ENCODE measurements at regions not wholly inside any gene's neighbourhood (a gene's known extent, or its start where the extent isn't known, plus 50 kb on each side); places are given as distances from the start of the nearest gene placed in this dataset.

DNA sequence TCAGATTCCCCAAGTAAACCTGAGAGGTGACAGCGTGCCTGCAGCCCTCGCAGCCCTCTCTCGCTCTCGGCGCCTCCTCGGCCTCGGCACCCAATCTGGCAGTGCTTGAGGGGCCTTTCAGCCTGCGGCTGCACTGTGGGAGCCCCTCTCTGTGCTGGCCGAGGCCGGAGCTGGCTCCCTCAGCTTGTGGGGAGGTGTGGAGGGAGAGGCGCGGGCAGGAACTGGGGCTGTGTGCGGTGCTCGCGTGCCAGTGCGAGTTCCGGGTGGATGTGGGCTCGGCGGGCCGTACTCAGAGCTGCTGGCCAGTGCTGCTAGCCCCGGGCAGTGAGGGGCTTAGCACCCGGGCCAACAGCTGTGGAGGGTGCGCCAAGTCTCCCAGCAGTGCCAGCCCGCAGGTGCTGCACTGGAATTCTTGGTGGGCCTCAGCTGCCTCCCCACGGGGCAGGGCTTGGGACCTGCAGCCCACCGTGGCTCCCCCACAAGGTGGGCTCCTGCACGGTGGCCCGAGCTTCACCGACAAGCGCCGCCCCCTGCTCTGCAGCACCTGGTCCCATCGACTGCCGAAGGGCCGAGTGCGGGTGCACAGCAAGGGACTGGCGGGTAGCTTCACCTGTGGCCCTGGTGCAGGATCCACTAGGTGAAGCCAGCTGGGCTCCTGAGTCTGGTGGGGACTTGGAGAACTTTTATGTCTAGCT is 809.7 kb upstream of the ADGRB3 start:
- no peak for DNase-seq (ENCODE audit: extremely low spot score)
- POLR2A ChIA-PET: no interaction called here
- CTCF ChIA-PET: no interaction called here
- no peak for TF ChIP-seq ELF4 (IDR thresholded peaks at IDR 0.05)

DNA sequence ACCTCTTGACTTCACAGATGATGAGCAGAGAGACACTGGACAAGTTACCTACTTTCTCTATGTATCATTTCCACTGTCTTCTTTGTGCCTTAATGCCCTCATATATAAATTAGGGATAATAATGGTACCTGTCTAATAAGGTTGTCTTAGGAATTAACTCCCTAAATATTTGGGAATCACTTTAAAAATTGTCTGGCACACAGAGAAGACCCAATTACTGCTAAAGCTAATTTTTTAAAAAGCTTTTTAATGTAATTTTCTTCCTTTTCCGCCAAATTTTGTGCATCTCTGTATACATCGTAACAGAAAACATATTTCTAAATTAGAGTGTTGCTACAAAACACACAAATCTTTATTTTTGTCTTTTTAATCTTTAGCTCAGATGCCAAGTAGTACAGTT is 816.8 kb upstream of the ADGRB3 start:
- TF ChIP-seq ZNF384 (IDR thresholded peaks at IDR 0.05): no peak
- no peak for TF ChIP-seq SP1 (IDR thresholded peaks at IDR 0.05)
- TF ChIP-seq FOXM1 (IDR thresholded peaks at IDR 0.05; ENCODE audit: borderline replicate concordance): no peak
- TF ChIP-seq ELF4 (IDR thresholded peaks at IDR 0.05): no peak
- no peak for TF ChIP-seq TARDBP (IDR thresholded peaks at IDR 0.05)
- no peak for TF ChIP-seq NFRKB (IDR thresholded peaks at IDR 0.05)
- no peak for TF ChIP-seq CTBP1 (IDR thresholded peaks at IDR 0.05; ENCODE audit: borderline replicate concordance)
- no peak for TF ChIP-seq LEF1 (IDR thresholded peaks at IDR 0.05; ENCODE audit: borderline replicate concordance)
- no peak for TF ChIP-seq L3MBTL2 (conservative IDR thresholded peaks at IDR 0.05)
- TF ChIP-seq BHLHE40 (IDR thresholded peaks at IDR 0.05; ENCODE audit: borderline replicate concordance): no peak
- no peak for TF ChIP-seq HDGF (IDR thresholded peaks at IDR 0.05; ENCODE audit: borderline replicate concordance)
- no peak for TF ChIP-seq FOXA1 (IDR thresholded peaks at IDR 0.05)
- no peak for TF ChIP-seq FOXK2 (IDR thresholded peaks at IDR 0.05)
- ChIA-PET POLR2A (no interaction called here), CTCF (no interaction called here)
- DNase-seq (ENCODE audit: extremely low spot score): no peak

DNA sequence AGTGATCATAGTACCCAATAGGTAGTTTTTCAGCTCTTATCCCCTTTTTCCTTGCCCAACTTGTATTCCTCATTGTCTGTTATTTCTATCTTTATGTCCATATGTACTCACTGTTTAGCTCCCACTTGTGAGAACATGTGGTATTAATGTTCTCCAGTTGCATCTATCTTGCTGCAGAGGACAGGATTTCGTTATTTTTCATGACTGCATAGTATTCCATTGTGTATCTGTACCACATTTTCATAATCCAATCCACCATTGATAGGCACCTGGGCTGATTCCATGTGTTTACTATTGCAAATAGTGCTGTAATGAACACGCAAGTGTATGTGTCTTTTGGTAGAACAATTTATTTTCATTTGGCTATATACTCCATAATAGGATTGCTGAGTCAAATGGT is 819.5 kb upstream of the ADGRB3 start:
- CTCF ChIA-PET: no interaction called here

DNA sequence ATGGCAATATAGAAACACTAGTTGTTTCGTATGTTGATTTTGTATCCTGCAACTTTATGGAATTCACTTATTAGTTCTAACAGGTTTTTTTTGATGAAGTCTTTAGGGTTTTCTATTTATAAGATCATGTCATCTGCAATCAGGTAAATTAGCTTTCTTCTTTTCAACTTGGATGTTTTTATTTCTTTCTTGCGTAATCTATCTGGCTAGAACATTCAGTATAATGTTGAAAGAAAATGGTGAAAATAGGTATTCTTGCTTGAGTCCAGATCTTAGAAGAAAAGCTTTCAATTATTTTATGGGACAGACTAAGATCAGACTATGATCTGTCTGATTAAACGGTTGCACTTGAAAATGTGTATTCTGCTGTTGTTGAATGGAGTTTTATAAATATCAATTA is 820.8 kb upstream of the ADGRB3 start:
- POLR2A ChIA-PET: no interaction called here
- CTCF ChIA-PET: no interaction called here
- DNase-seq (ENCODE audit: extremely low spot score): no peak
- TF ChIP-seq HDGF (IDR thresholded peaks at IDR 0.05; ENCODE audit: borderline replicate concordance) (no peak), CTBP1 (IDR thresholded peaks at IDR 0.05; ENCODE audit: borderline replicate concordance) (no peak), SP1 (IDR thresholded peaks at IDR 0.05) (no peak), LEF1 (IDR thresholded peaks at IDR 0.05; ENCODE audit: borderline replicate concordance) (no peak), ZNF384 (IDR thresholded peaks at IDR 0.05) (no peak)

More for the DNA sequence above, 819.5 kb upstream of the ADGRB3 start:
- POLR2A ChIA-PET: no interaction called here
- TF ChIP-seq ELF4 (IDR thresholded peaks at IDR 0.05) (no peak), CTBP1 (IDR thresholded peaks at IDR 0.05; ENCODE audit: borderline replicate concordance) (no peak), L3MBTL2 (conservative IDR thresholded peaks at IDR 0.05) (no peak), SUZ12 (IDR thresholded peaks at IDR 0.05) (no peak), SP1 (IDR thresholded peaks at IDR 0.05) (no peak), FOXA1 (IDR thresholded peaks at IDR 0.05) (no peak), NFRKB (IDR thresholded peaks at IDR 0.05) (no peak), ARNT (IDR thresholded peaks at IDR 0.05) (no peak), FOXM1 (IDR thresholded peaks at IDR 0.05; ENCODE audit: borderline replicate concordance) (no peak)
- DNase-seq (ENCODE audit: extremely low spot score): no peak

DNA sequence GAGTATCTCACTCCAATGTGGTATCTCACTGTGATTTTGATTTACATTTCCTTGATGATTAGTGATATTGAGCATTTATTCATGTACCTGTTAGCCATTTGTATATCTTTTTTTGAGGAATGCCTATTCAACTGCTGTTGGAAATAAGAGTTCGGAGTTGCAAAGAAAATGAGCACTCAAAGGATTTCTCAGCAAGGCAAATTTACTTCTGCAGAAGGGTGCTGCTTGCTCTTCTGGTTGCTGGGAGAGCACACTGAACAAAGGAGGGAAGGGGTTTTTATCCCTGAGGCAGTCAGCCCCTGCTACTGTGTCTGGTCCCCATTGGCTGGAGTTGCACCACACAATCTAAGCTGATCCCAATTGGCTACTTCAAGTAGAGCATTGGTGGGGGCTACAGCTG is 822.4 kb upstream of the ADGRB3 start:
- DNase-seq (ENCODE audit: extremely low spot score): no peak
- ChIA-PET POLR2A (no interaction called here), CTCF (no interaction called here)
- no peak for TF ChIP-seq FOXM1 (IDR thresholded peaks at IDR 0.05; ENCODE audit: borderline replicate concordance)
- TF ChIP-seq, protein P1, sequence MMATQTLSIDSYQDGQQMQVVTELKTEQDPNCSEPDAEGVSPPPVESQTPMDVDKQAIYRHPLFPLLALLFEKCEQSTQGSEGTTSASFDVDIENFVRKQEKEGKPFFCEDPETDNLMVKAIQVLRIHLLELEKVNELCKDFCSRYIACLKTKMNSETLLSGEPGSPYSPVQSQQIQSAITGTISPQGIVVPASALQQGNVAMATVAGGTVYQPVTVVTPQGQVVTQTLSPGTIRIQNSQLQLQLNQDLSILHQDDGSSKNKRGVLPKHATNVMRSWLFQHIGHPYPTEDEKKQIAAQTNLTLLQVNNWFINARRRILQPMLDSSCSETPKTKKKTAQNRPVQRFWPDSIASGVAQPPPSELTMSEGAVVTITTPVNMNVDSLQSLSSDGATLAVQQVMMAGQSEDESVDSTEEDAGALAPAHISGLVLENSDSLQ (IDR thresholded peaks at IDR 0.05): no peak
- no peak for TF ChIP-seq L3MBTL2 (conservative IDR thresholded peaks at IDR 0.05)
- TF ChIP-seq ARNT (IDR thresholded peaks at IDR 0.05): no peak
- TF ChIP-seq LEF1 (IDR thresholded peaks at IDR 0.05; ENCODE audit: borderline replicate concordance): no peak
- TF ChIP-seq CTBP1 (IDR thresholded peaks at IDR 0.05; ENCODE audit: borderline replicate concordance): no peak
- no peak for TF ChIP-seq SUZ12 (IDR thresholded peaks at IDR 0.05)
- no peak for TF ChIP-seq NFRKB (IDR thresholded peaks at IDR 0.05)
- no peak for TF ChIP-seq ZNF384 (IDR thresholded peaks at IDR 0.05)
- no peak for TF ChIP-seq BHLHE40 (IDR thresholded peaks at IDR 0.05; ENCODE audit: borderline replicate concordance)
- no peak for TF ChIP-seq FOXK2 (IDR thresholded peaks at IDR 0.05)
- no peak for TF ChIP-seq ELF4 (IDR thresholded peaks at IDR 0.05)
- TF ChIP-seq TARDBP (IDR thresholded peaks at IDR 0.05): no peak
- TF ChIP-seq FOXA1 (IDR thresholded peaks at IDR 0.05): no peak
- no peak for TF ChIP-seq HDGF (IDR thresholded peaks at IDR 0.05; ENCODE audit: borderline replicate concordance)
- no peak for TF ChIP-seq SP1 (IDR thresholded peaks at IDR 0.05)

DNA sequence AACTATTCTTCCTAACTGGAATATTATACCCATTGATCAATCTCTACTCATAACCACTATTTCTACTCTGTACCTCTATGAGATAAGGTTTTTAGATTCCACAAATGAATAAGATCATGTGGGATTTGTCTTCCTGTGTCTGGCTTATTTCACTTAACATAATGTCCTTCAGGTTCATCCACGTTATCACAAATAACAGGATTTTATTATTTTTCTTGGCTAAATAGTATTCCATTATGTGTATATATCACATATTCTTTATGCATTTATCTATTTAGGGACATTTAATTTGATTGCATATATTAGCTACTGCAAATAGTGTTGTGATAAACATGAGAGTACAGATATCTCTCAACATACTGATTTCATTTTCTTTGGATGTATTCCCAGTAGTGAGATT is 823.0 kb upstream of the ADGRB3 start:
- TF ChIP-seq HDGF (IDR thresholded peaks at IDR 0.05; ENCODE audit: borderline replicate concordance): no peak
- no peak for TF ChIP-seq SP1 (IDR thresholded peaks at IDR 0.05)
- no peak for TF ChIP-seq NFRKB (IDR thresholded peaks at IDR 0.05)
- no peak for TF ChIP-seq SUZ12 (IDR thresholded peaks at IDR 0.05)
- TF ChIP-seq FOXA1 (IDR thresholded peaks at IDR 0.05): no peak
- no peak for TF ChIP-seq BHLHE40 (IDR thresholded peaks at IDR 0.05; ENCODE audit: borderline replicate concordance)
- no peak for TF ChIP-seq ZNF384 (IDR thresholded peaks at IDR 0.05)
- TF ChIP-seq CTBP1 (IDR thresholded peaks at IDR 0.05; ENCODE audit: borderline replicate concordance): no peak
- TF ChIP-seq, protein P1 (IDR thresholded peaks at IDR 0.05): no peak
- no peak for TF ChIP-seq TARDBP (IDR thresholded peaks at IDR 0.05)
- no peak for TF ChIP-seq ARNT (IDR thresholded peaks at IDR 0.05)
- TF ChIP-seq ELF4 (IDR thresholded peaks at IDR 0.05): no peak
- TF ChIP-seq LEF1 (IDR thresholded peaks at IDR 0.05; ENCODE audit: borderline replicate concordance): no peak
- ChIA-PET CTCF (no interaction called here), POLR2A (no interaction called here)
- no peak for DNase-seq (ENCODE audit: extremely low spot score)
